GM19099 (cell line): ENCODE measurements at regions not wholly inside any gene's neighbourhood (a gene's known extent, or its start where the extent isn't known, plus 50 kb on each side); places are given as distances from the start of the nearest gene placed in this dataset.

Experiments
- POLR2A ChIP-seq: IDR thresholded peaks from 3 replicates; pipeline ENCODE4 v1.6.1; 2011; ENCODE audit warnings: low read depth; ENCODE audit not compliant: insufficient read length; ENCODE audit errors: extremely low read depth

GRCh38 chr2:8543383-8544170 is 138.3 kb upstream of the ID2 start:
- TF ChIP-seq POLR2A, result no peak

- TF ChIP-seq POLR2A, result no peak
These were observed 137.6 kb upstream of the ID2 start for GRCh38 chr2:8544171-8544785.

GRCh38 chr2:8544786-8545694 is 136.8 kb upstream of the ID2 start:
- TF ChIP-seq POLR2A, result no peak

GRCh38 chr2:8545695-8546611 is 135.9 kb upstream of the ID2 start:
- no peak for TF ChIP-seq POLR2A

GRCh38 chr2:8546612-8547283 is 135.1 kb upstream of the ID2 start:
- TF ChIP-seq POLR2A, result no peak

GRCh38 chr2:8547284-8548064 is 134.4 kb upstream of the ID2 start:
- TF ChIP-seq POLR2A, result no peak

- TF ChIP-seq POLR2A, result no peak
These were observed 133.7 kb upstream of the ID2 start for GRCh38 chr2:8548065-8548618.

- TF ChIP-seq POLR2A, result no peak
These were observed 133.2 kb upstream of the ID2 start for GRCh38 chr2:8548619-8549150.

- no peak for TF ChIP-seq POLR2A
These were observed 132.5 kb upstream of the ID2 start for GRCh38 chr2:8549273-8549922.

- no peak for TF ChIP-seq POLR2A
These were observed 131.9 kb upstream of the ID2 start for GRCh38 chr2:8549942-8550341.

GRCh38 chr2:8550481-8550880 is 131.4 kb upstream of the ID2 start:
- TF ChIP-seq POLR2A, result no peak

- no peak for TF ChIP-seq POLR2A
These were observed 130.8 kb upstream of the ID2 start for GRCh38 chr2:8550937-8551621.
